H1 (cell line): ENCODE measurements at regions not wholly inside any gene's neighbourhood (a gene's known extent, or its start where the extent isn't known, plus 50 kb on each side); places are given as distances from the start of the nearest gene placed in this dataset.

Experiments
- ASH2L ChIP-seq: fragments of 200-600, 300-600 bp; sonication (generic); IDR thresholded peaks from one replicate; pipeline ENCODE4 v1.7.1; 2017; ENCODE audit warnings: low read length
- EGR1 ChIP-seq: IDR thresholded peaks from 2 replicates; pipeline ENCODE4 v1.6.1; 2011; ENCODE audit warnings: low read depth, low read length, borderline replicate concordance
- EP300 ChIP-seq, 2 experiments: IDR thresholded peaks; 1 replicate in 1 of 2; 2 replicates in 1 of 2; pipeline ENCODE4 v1.6.1; 2011 to 2012; ENCODE audit warnings: low read depth in 2 of 2, low read length in 2 of 2, mild to moderate bottlenecking in 2 of 2, borderline replicate concordance in 1 of 2, inconsistent platforms in 1 of 2, moderate library complexity in 1 of 2
- FOSL1 ChIP-seq: IDR thresholded peaks from 2 replicates; pipeline ENCODE4 v1.6.1; 2011; ENCODE audit warnings: mild to moderate bottlenecking, low read depth, low read length, moderate library complexity; ENCODE audit not compliant: insufficient read depth
- HDAC6 ChIP-seq: IDR thresholded peaks from one replicate; pipeline ENCODE4 v1.7.1; 2012; ENCODE audit warnings: low read depth, mild to moderate bottlenecking, inconsistent platforms, low read length, moderate library complexity
- JUN ChIP-seq: IDR thresholded peaks from 2 replicates; pipeline ENCODE4 v1.6.1; 2011; ENCODE audit warnings: low read depth, mild to moderate bottlenecking, improper control_type of control experiment, low read length
- NRF1 ChIP-seq: IDR thresholded peaks from 2 replicates; pipeline ENCODE4 v1.6.1; 2011; ENCODE audit warnings: mild to moderate bottlenecking, low read depth, low read length, improper control_type of control experiment
- PHF8 ChIP-seq: fragments of 200-600 bp; sonication (generic); conservative IDR thresholded peaks from 2 replicates; pipeline ENCODE4 v1.7.1; 2012; ENCODE audit warnings: low read depth, mild to moderate bottlenecking, inconsistent platforms, low read length, moderate library complexity
- POU5F1 ChIP-seq: IDR thresholded peaks from 2 replicates; pipeline ENCODE4 v1.6.1; 2011; ENCODE audit warnings: low read depth, mild to moderate bottlenecking, low read length, moderate library complexity
- RAD21 ChIP-seq, 2 experiments: IDR thresholded peaks in 1 of 2; conservative IDR thresholded peaks in 1 of 2; 2 replicates each; pipeline ENCODE4 v1.6.1; 2011; ENCODE audit warnings: low read depth in 2 of 2, low read length in 2 of 2, improper control_type of control experiment in 1 of 2, inconsistent platforms in 1 of 2, mild to moderate bottlenecking in 1 of 2, moderate library complexity in 1 of 2
- RFX5 ChIP-seq: IDR thresholded peaks from 2 replicates; pipeline ENCODE4 v1.6.1; 2011; ENCODE audit warnings: low read depth, low read length, improper control_type of control experiment, borderline replicate concordance
- RNF2 ChIP-seq: fragments of 200-900, 300-1000 bp; sonication (generic); IDR thresholded peaks from 2 replicates; pipeline ENCODE4 v1.7.1; 2016; ENCODE audit warnings: borderline replicate concordance, low read depth, mild to moderate bottlenecking, antibody characterized with exemption, low read length; ENCODE audit not compliant: poor library complexity, severe bottlenecking; ENCODE audit errors: missing control alignments
- RXRA ChIP-seq: IDR thresholded peaks from 2 replicates; pipeline ENCODE4 v1.6.1; 2011; ENCODE audit warnings: low read depth, mild to moderate bottlenecking, low read length, moderate library complexity; ENCODE audit not compliant: insufficient read depth
- SAP30 ChIP-seq: fragments of 300-600 bp; sonication (generic); IDR thresholded peaks from 2 replicates; pipeline ENCODE4 v1.7.1; 2012; ENCODE audit warnings: low read length, moderate library complexity, mild to moderate bottlenecking, inconsistent platforms; ENCODE audit not compliant: insufficient read depth, insufficient replicate concordance
- TBP ChIP-seq: IDR thresholded peaks from 2 replicates; pipeline ENCODE4 v1.6.1; 2011; ENCODE audit warnings: low read depth, low read length, improper control_type of control experiment
- YY1 ChIP-seq: IDR thresholded peaks from 2 replicates; pipeline ENCODE4 v1.6.1; 2011; ENCODE audit warnings: low read depth, mild to moderate bottlenecking, low read length
- TF ChIP-seq, protein P1 (sequence below), 3 experiments: IDR thresholded peaks; 1 replicate in 2 of 3; 2 replicates in 1 of 3; pipeline versions ENCODE4 v1.5.1 to v1.6.1; 2011; ENCODE audit warnings: low read length in 3 of 3, mild to moderate bottlenecking in 3 of 3, inconsistent platforms in 2 of 3, low read depth in 1 of 3, moderate library complexity in 1 of 3; ENCODE audit not compliant: insufficient read depth in 1 of 3; ENCODE audit errors: control extremely low read depth in 1 of 3

- TF ChIP-seq RAD21 (IDR thresholded peaks at IDR 0.05 in 1 of 2, conservative IDR thresholded peaks at IDR 0.05 in 1 of 2; ENCODE audit: low read depth in 2 of 2, low read length in 2 of 2) (no peak), HDAC6 (no peak), POU5F1 (no peak), TBP (peak; percentile 78; the same call in 1 of the 2 replicates), RNF2 (no peak), EGR1 (peak; percentile 67; the same call in 1 of the 2 replicates), JUN (0 out of 2 replicates have a peak, but pooled peaks have one; percentile 23), RFX5 (no peak), FOSL1 (no peak), RXRA (no peak), YY1 (peak; percentile 92), NRF1 (no peak), SAP30 (no peak), ASH2L (peak; percentile 63), EP300 (IDR thresholded peaks at IDR 0.05; ENCODE audit: borderline replicate concordance in 1 of 2, low read depth in 2 of 2, low read length in 2 of 2) (no peak), PHF8 (peak; percentile 70)
- TF ChIP-seq, protein P1, sequence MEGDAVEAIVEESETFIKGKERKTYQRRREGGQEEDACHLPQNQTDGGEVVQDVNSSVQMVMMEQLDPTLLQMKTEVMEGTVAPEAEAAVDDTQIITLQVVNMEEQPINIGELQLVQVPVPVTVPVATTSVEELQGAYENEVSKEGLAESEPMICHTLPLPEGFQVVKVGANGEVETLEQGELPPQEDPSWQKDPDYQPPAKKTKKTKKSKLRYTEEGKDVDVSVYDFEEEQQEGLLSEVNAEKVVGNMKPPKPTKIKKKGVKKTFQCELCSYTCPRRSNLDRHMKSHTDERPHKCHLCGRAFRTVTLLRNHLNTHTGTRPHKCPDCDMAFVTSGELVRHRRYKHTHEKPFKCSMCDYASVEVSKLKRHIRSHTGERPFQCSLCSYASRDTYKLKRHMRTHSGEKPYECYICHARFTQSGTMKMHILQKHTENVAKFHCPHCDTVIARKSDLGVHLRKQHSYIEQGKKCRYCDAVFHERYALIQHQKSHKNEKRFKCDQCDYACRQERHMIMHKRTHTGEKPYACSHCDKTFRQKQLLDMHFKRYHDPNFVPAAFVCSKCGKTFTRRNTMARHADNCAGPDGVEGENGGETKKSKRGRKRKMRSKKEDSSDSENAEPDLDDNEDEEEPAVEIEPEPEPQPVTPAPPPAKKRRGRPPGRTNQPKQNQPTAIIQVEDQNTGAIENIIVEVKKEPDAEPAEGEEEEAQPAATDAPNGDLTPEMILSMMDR (IDR thresholded peaks at IDR 0.05; ENCODE audit: control extremely low read depth in 1 of 3, insufficient read depth in 1 of 3, low read depth in 1 of 3, low read length in 3 of 3): no peak
Observed at GRCh38 chr2:118309946-118310680, 221.8 kb downstream of the INSIG2 start (continued).
